Activated naive CD8-positive, alpha-beta T cell (primary cell): ENCODE measurements at regions not wholly inside any gene's neighbourhood (a gene's known extent, or its start where the extent isn't known, plus 50 kb on each side); places are given as distances from the start of the nearest gene placed in this dataset.

Experiments used
- H3K27ac Mint-ChIP-seq: one replicate; pipeline ENCODE4 v1.8.0; 2021; ENCODE audit warnings: mixed read lengths
- H3K27me3 Mint-ChIP-seq: one replicate; pipeline ENCODE4 v1.8.0; 2021; ENCODE audit warnings: mixed read lengths
- H3K36me3 Mint-ChIP-seq: one replicate; pipeline ENCODE4 v1.8.0; 2021; ENCODE audit warnings: mixed read lengths
- H3K4me1 Mint-ChIP-seq: one replicate; pipeline ENCODE4 v1.8.0; 2021; ENCODE audit warnings: low read depth, mixed read lengths
- H3K4me3 Mint-ChIP-seq: one replicate; pipeline ENCODE4 v1.8.0; 2021; ENCODE audit warnings: mild to moderate bottlenecking, mixed read lengths
- H3K9me3 Mint-ChIP-seq: one replicate; pipeline ENCODE4 v1.8.0; 2021; ENCODE audit warnings: low read depth, mixed read lengths

GRCh38 chr6:87828044-87828443 lies 126.0 kb upstream of the AKIRIN2 start:
- Mint-ChIP-seq H3K4me1 (peaks cover 19% of the 10 kb centered on the region), H3K9me3 (no peaks in the 10 kb centered on the region), H3K27me3 (peaks cover 1% of the 10 kb centered on the region), H3K27ac (no peak overlapping the region), H3K36me3 (no peaks in the 10 kb centered on the region), H3K4me3 (no peak overlapping the region)

- H3K27me3 Mint-ChIP-seq = peaks cover 1% of the 10 kb centered on the region
- H3K27ac Mint-ChIP-seq = no peak overlapping the region
- H3K4me3 Mint-ChIP-seq = no peak overlapping the region
- no peaks in the 10 kb centered on the region for H3K9me3 Mint-ChIP-seq
- H3K36me3 Mint-ChIP-seq = no peaks in the 10 kb centered on the region
- peaks cover 12% of the 10 kb centered on the region for H3K4me1 Mint-ChIP-seq
Measured at GRCh38 chr6:87827346-87827745, 125.3 kb upstream of the AKIRIN2 start.

- Mint-ChIP-seq H3K4me3 (no peak overlapping the region), H3K4me1 (peaks cover 7% of the 10 kb centered on the region), H3K27ac (no peak overlapping the region), H3K27me3 (peaks cover 1% of the 10 kb centered on the region), H3K36me3 (no peaks in the 10 kb centered on the region), H3K9me3 (no peaks in the 10 kb centered on the region)
Measured at GRCh38 chr6:87826424-87826823, 124.4 kb upstream of the AKIRIN2 start.

- H3K9me3 Mint-ChIP-seq = no peaks in the 10 kb centered on the region
- peaks cover 1% of the 10 kb centered on the region for H3K27me3 Mint-ChIP-seq
- no peak overlapping the region for H3K4me3 Mint-ChIP-seq
- H3K36me3 Mint-ChIP-seq = no peaks in the 10 kb centered on the region
- no peak overlapping the region for H3K27ac Mint-ChIP-seq
- peaks cover 7% of the 10 kb centered on the region for H3K4me1 Mint-ChIP-seq
Measured at GRCh38 chr6:87825821-87826221, 123.8 kb upstream of the AKIRIN2 start.

- Mint-ChIP-seq H3K27ac (no peak overlapping the region), H3K4me3 (no peak overlapping the region)
Measured at GRCh38 chr6:87824958-87825491, 123.0 kb upstream of the AKIRIN2 start.

GRCh38 chr6:87822011-87822410 lies 120.0 kb upstream of the AKIRIN2 start:
- Mint-ChIP-seq H3K27me3 (no peaks in the 10 kb centered on the region), H3K36me3 (no peaks in the 10 kb centered on the region), H3K9me3 (no peaks in the 10 kb centered on the region), H3K4me3 (no peak overlapping the region), H3K4me1 (peaks cover 7% of the 10 kb centered on the region), H3K27ac (no peak overlapping the region)

More at GRCh38 chr6:87824958-87825491, 123.0 kb upstream of the AKIRIN2 start:
- H3K36me3 Mint-ChIP-seq = no peaks in the 10 kb centered on the region
- peaks cover 7% of the 10 kb centered on the region for H3K4me1 Mint-ChIP-seq
- no peaks in the 10 kb centered on the region for H3K9me3 Mint-ChIP-seq
- peaks cover under 1% of the 10 kb centered on the region for H3K27me3 Mint-ChIP-seq

GRCh38 chr6:87820343-87820984 lies 118.4 kb upstream of the AKIRIN2 start:
- no peaks in the 10 kb centered on the region for H3K9me3 Mint-ChIP-seq
- no peaks in the 10 kb centered on the region for H3K27me3 Mint-ChIP-seq
- no peaks in the 10 kb centered on the region for H3K4me1 Mint-ChIP-seq
- no peaks in the 10 kb centered on the region for H3K36me3 Mint-ChIP-seq
- H3K27ac Mint-ChIP-seq = no peak overlapping the region
- no peak overlapping the region for H3K4me3 Mint-ChIP-seq

- Mint-ChIP-seq H3K27ac (no peak overlapping the region), H3K4me1 (no peaks in the 10 kb centered on the region), H3K4me3 (no peak overlapping the region), H3K9me3 (no peaks in the 10 kb centered on the region), H3K27me3 (peaks cover 7% of the 10 kb centered on the region), H3K36me3 (no peaks in the 10 kb centered on the region)
Measured at GRCh38 chr6:87817183-87817582, 115.2 kb upstream of the AKIRIN2 start.

GRCh38 chr6:87815449-87815848 lies 113.4 kb upstream of the AKIRIN2 start:
- no peaks in the 10 kb centered on the region for H3K36me3 Mint-ChIP-seq
- H3K27me3 Mint-ChIP-seq = peaks cover 10% of the 10 kb centered on the region
- H3K4me1 Mint-ChIP-seq = no peaks in the 10 kb centered on the region
- H3K4me3 Mint-ChIP-seq = no peak overlapping the region
- no peak overlapping the region for H3K27ac Mint-ChIP-seq
- H3K9me3 Mint-ChIP-seq = no peaks in the 10 kb centered on the region

GRCh38 chr6:87808005-87808757 lies 106.1 kb upstream of the AKIRIN2 start:
- Mint-ChIP-seq H3K9me3 (no peaks in the 10 kb centered on the region), H3K4me1 (no peaks in the 10 kb centered on the region), H3K27me3 (peaks cover 12% of the 10 kb centered on the region), H3K27ac (no peak overlapping the region), H3K4me3 (no peak overlapping the region), H3K36me3 (no peaks in the 10 kb centered on the region)

- Mint-ChIP-seq H3K27me3 (peaks cover 12% of the 10 kb centered on the region), H3K4me3 (no peak overlapping the region)
Measured at GRCh38 chr6:87807475-87807874, 105.4 kb upstream of the AKIRIN2 start.

GRCh38 chr6:87806635-87807034 lies 104.6 kb upstream of the AKIRIN2 start:
- Mint-ChIP-seq H3K27me3 (peaks cover 10% of the 10 kb centered on the region), H3K27ac (no peak overlapping the region), H3K36me3 (no peaks in the 10 kb centered on the region), H3K4me1 (no peaks in the 10 kb centered on the region), H3K9me3 (no peaks in the 10 kb centered on the region), H3K4me3 (no peak overlapping the region)

More at GRCh38 chr6:87807475-87807874, 105.4 kb upstream of the AKIRIN2 start:
- no peaks in the 10 kb centered on the region for H3K36me3 Mint-ChIP-seq
- H3K4me1 Mint-ChIP-seq = no peaks in the 10 kb centered on the region
- H3K27ac Mint-ChIP-seq = no peak overlapping the region
- no peaks in the 10 kb centered on the region for H3K9me3 Mint-ChIP-seq

GRCh38 chr6:87806099-87806498 lies 104.1 kb upstream of the AKIRIN2 start:
- H3K4me1 Mint-ChIP-seq = no peaks in the 10 kb centered on the region
- H3K27me3 Mint-ChIP-seq = peaks cover 8% of the 10 kb centered on the region
- H3K9me3 Mint-ChIP-seq = no peaks in the 10 kb centered on the region
- no peak overlapping the region for H3K4me3 Mint-ChIP-seq
- no peak overlapping the region for H3K27ac Mint-ChIP-seq
- no peaks in the 10 kb centered on the region for H3K36me3 Mint-ChIP-seq

- H3K27ac Mint-ChIP-seq = no peak overlapping the region
Measured at GRCh38 chr6:87803791-87804190, 101.8 kb upstream of the AKIRIN2 start.

GRCh38 chr6:87799651-87800050 lies 97.6 kb upstream of the AKIRIN2 start:
- Mint-ChIP-seq H3K27ac (no peak overlapping the region), H3K36me3 (no peaks in the 10 kb centered on the region), H3K4me1 (peaks cover 2% of the 10 kb centered on the region), H3K9me3 (no peaks in the 10 kb centered on the region), H3K27me3 (peaks cover 1% of the 10 kb centered on the region), H3K4me3 (no peak overlapping the region)

More at GRCh38 chr6:87803791-87804190, 101.8 kb upstream of the AKIRIN2 start:
- Mint-ChIP-seq H3K36me3 (no peaks in the 10 kb centered on the region), H3K27me3 (peaks cover 4% of the 10 kb centered on the region), H3K4me3 (no peak overlapping the region), H3K4me1 (peaks cover 2% of the 10 kb centered on the region), H3K9me3 (no peaks in the 10 kb centered on the region)
